ENCODE measurements at regions not wholly inside any gene's neighbourhood (a gene's known extent, or its start where the extent isn't known, plus 50 kb on each side); places are given as distances from the start of the nearest gene placed in this dataset.

DNA sequence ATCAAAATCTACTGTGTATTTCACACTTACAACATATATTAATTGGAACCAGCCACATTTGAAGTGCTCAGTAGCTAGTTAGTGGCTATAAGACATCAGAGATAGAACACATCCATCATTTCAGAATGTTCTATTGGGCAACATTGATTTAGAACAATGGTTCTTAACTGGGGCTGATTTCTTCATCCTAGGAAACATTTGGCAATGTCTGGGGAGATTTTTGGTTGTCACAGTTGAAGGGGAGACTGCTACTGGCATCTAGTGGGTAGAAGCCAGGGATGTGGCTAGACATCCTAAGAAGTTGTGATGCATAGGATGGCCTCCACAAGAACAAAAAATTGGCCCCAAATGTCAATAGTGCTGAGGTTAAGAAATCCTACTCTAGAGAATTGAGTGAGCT is 132.5 kb downstream of the OLIG3 start:
- TF ChIP-seq, protein P1, sequence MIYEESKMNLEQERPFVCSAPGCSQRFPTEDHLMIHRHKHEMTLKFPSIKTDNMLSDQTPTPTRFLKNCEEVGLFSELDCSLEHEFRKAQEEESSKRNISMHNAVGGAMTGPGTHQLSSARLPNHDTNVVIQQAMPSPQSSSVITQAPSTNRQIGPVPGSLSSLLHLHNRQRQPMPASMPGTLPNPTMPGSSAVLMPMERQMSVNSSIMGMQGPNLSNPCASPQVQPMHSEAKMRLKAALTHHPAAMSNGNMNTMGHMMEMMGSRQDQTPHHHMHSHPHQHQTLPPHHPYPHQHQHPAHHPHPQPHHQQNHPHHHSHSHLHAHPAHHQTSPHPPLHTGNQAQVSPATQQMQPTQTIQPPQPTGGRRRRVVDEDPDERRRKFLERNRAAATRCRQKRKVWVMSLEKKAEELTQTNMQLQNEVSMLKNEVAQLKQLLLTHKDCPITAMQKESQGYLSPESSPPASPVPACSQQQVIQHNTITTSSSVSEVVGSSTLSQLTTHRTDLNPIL (CRISPR knock-in tag; IDR thresholded peaks at IDR 0.05; ENCODE audit: low read depth), result no peak
- TF ChIP-seq SNAI2 (CRISPR knock-in tag; IDR thresholded peaks at IDR 0.05) (no peak), RARB (CRISPR knock-in tag; IDR thresholded peaks at IDR 0.05) (no peak), BACH2 (CRISPR knock-in tag; IDR thresholded peaks at IDR 0.05; ENCODE audit: borderline replicate concordance) (no peak), ARNTL (CRISPR knock-in tag; IDR thresholded peaks at IDR 0.05; ENCODE audit: borderline replicate concordance, low read depth) (no peak), PPARA (CRISPR knock-in tag; IDR thresholded peaks at IDR 0.05; ENCODE audit: borderline replicate concordance) (no peak), ZNF8 (CRISPR knock-in tag; IDR thresholded peaks at IDR 0.05) (no peak), ISL1 (CRISPR knock-in tag; IDR thresholded peaks at IDR 0.05) (no peak), ESRRG (CRISPR knock-in tag; IDR thresholded peaks at IDR 0.05) (no peak), ZNF565 (CRISPR knock-in tag; conservative IDR thresholded peaks at IDR 0.05; ENCODE audit: low read depth) (no peak), TCF4 (CRISPR knock-in tag; IDR thresholded peaks at IDR 0.05; ENCODE audit: borderline replicate concordance) (no peak)
- TF ChIP-seq, protein P2, sequence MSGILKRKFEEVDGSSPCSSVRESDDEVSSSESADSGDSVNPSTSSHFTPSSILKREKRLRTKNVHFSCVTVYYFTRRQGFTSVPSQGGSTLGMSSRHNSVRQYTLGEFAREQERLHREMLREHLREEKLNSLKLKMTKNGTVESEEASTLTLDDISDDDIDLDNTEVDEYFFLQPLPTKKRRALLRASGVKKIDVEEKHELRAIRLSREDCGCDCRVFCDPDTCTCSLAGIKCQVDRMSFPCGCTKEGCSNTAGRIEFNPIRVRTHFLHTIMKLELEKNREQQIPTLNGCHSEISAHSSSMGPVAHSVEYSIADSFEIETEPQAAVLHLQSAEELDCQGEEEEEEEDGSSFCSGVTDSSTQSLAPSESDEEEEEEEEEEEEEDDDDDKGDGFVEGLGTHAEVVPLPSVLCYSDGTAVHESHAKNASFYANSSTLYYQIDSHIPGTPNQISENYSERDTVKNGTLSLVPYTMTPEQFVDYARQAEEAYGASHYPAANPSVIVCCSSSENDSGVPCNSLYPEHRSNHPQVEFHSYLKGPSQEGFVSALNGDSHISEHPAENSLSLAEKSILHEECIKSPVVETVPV (CRISPR knock-in tag; IDR thresholded peaks at IDR 0.05), result no peak
- ATAC-seq, result no peak

DNA sequence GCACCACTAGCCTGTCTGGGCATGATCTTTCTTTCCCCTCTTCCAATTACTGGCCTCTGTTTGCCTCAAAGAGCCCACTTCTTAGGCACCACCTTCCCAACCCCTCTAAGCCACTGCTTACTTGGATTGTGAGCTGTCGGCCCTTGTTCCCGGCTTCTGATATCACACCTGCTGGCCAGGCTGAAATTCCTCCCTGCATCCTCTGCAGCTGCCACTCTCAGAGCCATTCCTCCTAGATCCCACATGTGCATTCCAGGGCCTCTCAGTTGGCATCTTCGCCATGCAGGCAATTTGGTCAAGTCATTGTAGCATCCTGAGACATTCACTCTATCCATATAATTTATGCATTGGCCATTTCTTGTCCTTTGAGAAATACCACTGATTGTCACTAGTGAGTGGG is 135.9 kb downstream of the OLIG3 start:
- TF ChIP-seq CSDC2 (CRISPR knock-in tag; IDR thresholded peaks at IDR 0.05) (no peak), ZFP3 (CRISPR knock-in tag; IDR thresholded peaks at IDR 0.05) (no peak), GLIS3 (CRISPR knock-in tag; IDR thresholded peaks at IDR 0.05) (no peak), TOX (CRISPR knock-in tag; IDR thresholded peaks at IDR 0.05; ENCODE audit: borderline replicate concordance) (no peak), ESRRG (CRISPR knock-in tag; IDR thresholded peaks at IDR 0.05) (no peak), ISL1 (CRISPR knock-in tag; IDR thresholded peaks at IDR 0.05) (no peak), OSR1 (CRISPR knock-in tag; IDR thresholded peaks at IDR 0.05) (no peak), BACH2 (CRISPR knock-in tag; IDR thresholded peaks at IDR 0.05; ENCODE audit: borderline replicate concordance) (no peak), PPARA (CRISPR knock-in tag; IDR thresholded peaks at IDR 0.05; ENCODE audit: borderline replicate concordance) (no peak), ARNTL (CRISPR knock-in tag; IDR thresholded peaks at IDR 0.05; ENCODE audit: borderline replicate concordance, low read depth) (no peak), ZNF70 (CRISPR knock-in tag; IDR thresholded peaks at IDR 0.05) (no peak), ZFP30 (CRISPR knock-in tag; IDR thresholded peaks at IDR 0.05) (no peak), RARB (CRISPR knock-in tag; IDR thresholded peaks at IDR 0.05) (no peak), ZC3H10 (CRISPR knock-in tag; IDR thresholded peaks at IDR 0.05) (no peak)
- TF ChIP-seq, protein P3, sequence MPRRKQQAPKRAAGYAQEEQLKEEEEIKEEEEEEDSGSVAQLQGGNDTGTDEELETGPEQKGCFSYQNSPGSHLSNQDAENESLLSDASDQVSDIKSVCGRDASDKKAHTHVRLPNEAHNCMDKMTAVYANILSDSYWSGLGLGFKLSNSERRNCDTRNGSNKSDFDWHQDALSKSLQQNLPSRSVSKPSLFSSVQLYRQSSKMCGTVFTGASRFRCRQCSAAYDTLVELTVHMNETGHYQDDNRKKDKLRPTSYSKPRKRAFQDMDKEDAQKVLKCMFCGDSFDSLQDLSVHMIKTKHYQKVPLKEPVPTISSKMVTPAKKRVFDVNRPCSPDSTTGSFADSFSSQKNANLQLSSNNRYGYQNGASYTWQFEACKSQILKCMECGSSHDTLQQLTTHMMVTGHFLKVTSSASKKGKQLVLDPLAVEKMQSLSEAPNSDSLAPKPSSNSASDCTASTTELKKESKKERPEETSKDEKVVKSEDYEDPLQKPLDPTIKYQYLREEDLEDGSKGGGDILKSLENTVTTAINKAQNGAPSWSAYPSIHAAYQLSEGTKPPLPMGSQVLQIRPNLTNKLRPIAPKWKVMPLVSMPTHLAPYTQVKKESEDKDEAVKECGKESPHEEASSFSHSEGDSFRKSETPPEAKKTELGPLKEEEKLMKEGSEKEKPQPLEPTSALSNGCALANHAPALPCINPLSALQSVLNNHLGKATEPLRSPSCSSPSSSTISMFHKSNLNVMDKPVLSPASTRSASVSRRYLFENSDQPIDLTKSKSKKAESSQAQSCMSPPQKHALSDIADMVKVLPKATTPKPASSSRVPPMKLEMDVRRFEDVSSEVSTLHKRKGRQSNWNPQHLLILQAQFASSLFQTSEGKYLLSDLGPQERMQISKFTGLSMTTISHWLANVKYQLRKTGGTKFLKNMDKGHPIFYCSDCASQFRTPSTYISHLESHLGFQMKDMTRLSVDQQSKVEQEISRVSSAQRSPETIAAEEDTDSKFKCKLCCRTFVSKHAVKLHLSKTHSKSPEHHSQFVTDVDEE (CRISPR knock-in tag; IDR thresholded peaks at IDR 0.05), result no peak
- TF ChIP-seq, protein P4, sequence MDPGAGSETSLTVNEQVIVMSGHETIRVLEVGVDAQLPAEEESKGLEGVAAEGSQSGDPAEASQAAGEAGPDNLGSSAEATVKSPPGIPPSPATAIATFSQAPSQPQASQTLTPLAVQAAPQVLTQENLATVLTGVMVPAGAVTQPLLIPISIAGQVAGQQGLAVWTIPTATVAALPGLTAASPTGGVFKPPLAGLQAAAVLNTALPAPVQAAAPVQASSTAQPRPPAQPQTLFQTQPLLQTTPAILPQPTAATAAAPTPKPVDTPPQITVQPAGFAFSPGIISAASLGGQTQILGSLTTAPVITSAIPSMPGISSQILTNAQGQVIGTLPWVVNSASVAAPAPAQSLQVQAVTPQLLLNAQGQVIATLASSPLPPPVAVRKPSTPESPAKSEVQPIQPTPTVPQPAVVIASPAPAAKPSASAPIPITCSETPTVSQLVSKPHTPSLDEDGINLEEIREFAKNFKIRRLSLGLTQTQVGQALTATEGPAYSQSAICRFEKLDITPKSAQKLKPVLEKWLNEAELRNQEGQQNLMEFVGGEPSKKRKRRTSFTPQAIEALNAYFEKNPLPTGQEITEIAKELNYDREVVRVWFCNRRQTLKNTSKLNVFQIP (CRISPR knock-in tag; IDR thresholded peaks at IDR 0.05; ENCODE audit: borderline replicate concordance, low read depth), result no peak
- TF ChIP-seq, protein P1 (CRISPR knock-in tag; IDR thresholded peaks at IDR 0.05; ENCODE audit: low read depth), result no peak
- no peak for ATAC-seq

DNA sequence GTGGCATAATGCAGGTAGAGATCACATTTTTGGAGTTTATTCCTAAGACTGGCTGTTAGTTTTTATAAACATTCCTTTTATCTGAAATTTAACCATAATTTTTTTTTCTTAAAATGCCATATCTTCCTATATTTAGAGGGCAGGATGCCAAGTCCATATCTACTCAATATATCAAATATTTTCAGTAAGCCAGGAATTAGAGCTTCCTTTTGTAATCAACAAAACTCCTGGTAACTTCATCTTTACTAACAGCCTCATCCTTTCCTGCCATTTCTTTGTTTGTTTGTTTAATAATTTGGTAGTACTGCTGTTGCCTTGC is 136.3 kb downstream of the OLIG3 start:
- ATAC-seq, result no peak
- no peak for TF ChIP-seq TCF4 (CRISPR knock-in tag; IDR thresholded peaks at IDR 0.05; ENCODE audit: borderline replicate concordance)
- no peak for TF ChIP-seq PPARA (CRISPR knock-in tag; IDR thresholded peaks at IDR 0.05; ENCODE audit: borderline replicate concordance)
- no peak for TF ChIP-seq ZNF8 (CRISPR knock-in tag; IDR thresholded peaks at IDR 0.05)
- TF ChIP-seq, protein P3 (CRISPR knock-in tag; IDR thresholded peaks at IDR 0.05), result no peak
- no peak for TF ChIP-seq ESRRG (CRISPR knock-in tag; IDR thresholded peaks at IDR 0.05)
- TF ChIP-seq, protein P5, sequence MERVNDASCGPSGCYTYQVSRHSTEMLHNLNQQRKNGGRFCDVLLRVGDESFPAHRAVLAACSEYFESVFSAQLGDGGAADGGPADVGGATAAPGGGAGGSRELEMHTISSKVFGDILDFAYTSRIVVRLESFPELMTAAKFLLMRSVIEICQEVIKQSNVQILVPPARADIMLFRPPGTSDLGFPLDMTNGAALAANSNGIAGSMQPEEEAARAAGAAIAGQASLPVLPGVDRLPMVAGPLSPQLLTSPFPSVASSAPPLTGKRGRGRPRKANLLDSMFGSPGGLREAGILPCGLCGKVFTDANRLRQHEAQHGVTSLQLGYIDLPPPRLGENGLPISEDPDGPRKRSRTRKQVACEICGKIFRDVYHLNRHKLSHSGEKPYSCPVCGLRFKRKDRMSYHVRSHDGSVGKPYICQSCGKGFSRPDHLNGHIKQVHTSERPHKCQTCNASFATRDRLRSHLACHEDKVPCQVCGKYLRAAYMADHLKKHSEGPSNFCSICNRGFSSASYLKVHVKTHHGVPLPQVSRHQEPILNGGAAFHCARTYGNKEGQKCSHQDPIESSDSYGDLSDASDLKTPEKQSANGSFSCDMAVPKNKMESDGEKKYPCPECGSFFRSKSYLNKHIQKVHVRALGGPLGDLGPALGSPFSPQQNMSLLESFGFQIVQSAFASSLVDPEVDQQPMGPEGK (CRISPR knock-in tag; IDR thresholded peaks at IDR 0.05; ENCODE audit: borderline replicate concordance), result no peak
- TF ChIP-seq BACH2 (CRISPR knock-in tag; IDR thresholded peaks at IDR 0.05; ENCODE audit: borderline replicate concordance), result no peak
- TF ChIP-seq ZC3H10 (CRISPR knock-in tag; IDR thresholded peaks at IDR 0.05), result no peak
- TF ChIP-seq, protein P2 (CRISPR knock-in tag; IDR thresholded peaks at IDR 0.05), result no peak

All from SK-N-SH treated with all-trans-retinoic acid at 6 μM for 48 hours (cell line).